ENCODE measurements at regions not wholly inside any gene's neighbourhood (a gene's known extent, or its start where the extent isn't known, plus 50 kb on each side); places are given as distances from the start of the nearest gene placed in this dataset.
"Not testable (repeated sequence)": the region's sequence is repeated elsewhere in the genome, so short reads cannot be mapped to it uniquely, and the experiment has no call there.

GRCh38 chrX:45806410-45807121 is 605.9 kb upstream of the DIPK2B start:
- H3K27ac Mint-ChIP-seq = peak overlapping the region; percentile 97
- no peaks in the 10 kb centered on the region for H3K27me3 Mint-ChIP-seq
- H3K36me3 Mint-ChIP-seq = peaks cover 17% of the 10 kb centered on the region
- H3K4me3 Mint-ChIP-seq = peak overlapping the region; percentile 70
- CTCF ChIA-PET = interaction anchor here (0.8 to 2.3 kb wide), 5 partner anchors 12 to 42 kb away, joined by 3 to 13 read pairs (median 4); no protein-coding TSS in a partner anchor
- DNase-seq = peak; percentile 68
- no peaks in the 10 kb centered on the region for H3K9me3 Mint-ChIP-seq
- peaks cover 85% of the 10 kb centered on the region for H3K4me1 Mint-ChIP-seq

DNA sequence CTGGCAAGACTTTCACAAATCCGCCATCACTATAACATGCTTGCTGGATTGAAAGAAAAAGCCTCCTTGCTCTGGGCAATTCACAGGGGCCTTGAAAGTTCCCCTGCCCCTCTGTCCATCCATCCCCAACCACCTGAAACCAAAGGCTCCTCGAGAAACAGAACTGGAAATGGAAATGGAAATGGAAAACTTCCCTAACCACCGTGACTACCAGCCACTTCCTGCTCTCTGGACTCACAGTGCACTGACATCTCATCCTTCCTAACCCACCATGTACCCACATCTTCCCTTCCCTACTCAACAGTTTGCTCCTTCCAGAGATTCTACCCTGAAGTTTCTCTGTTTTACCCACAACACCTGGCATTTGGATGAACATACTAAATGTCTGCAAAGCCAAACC is 603.6 kb upstream of the DIPK2B start:
- peaks cover 10% of the 10 kb centered on the region for H3K36me3 Mint-ChIP-seq
- peaks cover 80% of the 10 kb centered on the region for H3K4me1 Mint-ChIP-seq
- no peak overlapping the region for H3K4me3 Mint-ChIP-seq
- CTCF ChIA-PET = no interaction called here
- no peak for DNase-seq
- H3K27ac Mint-ChIP-seq = peak overlapping the region; percentile 49
- H3K27me3 Mint-ChIP-seq = no peaks in the 10 kb centered on the region
- H3K9me3 Mint-ChIP-seq = no peaks in the 10 kb centered on the region

GRCh38 chrX:45803383-45803921 is 602.8 kb upstream of the DIPK2B start:
- Mint-ChIP-seq H3K27ac (peak overlapping the region; percentile 25), H3K4me1 (peaks cover 80% of the 10 kb centered on the region), H3K36me3 (peaks cover 8% of the 10 kb centered on the region), H3K4me3 (no peak overlapping the region), H3K9me3 (no peaks in the 10 kb centered on the region), H3K27me3 (no peaks in the 10 kb centered on the region)
- CTCF ChIA-PET = interaction anchor here (1.2 to 1.6 kb wide), 2 partner anchors 36 to 41 kb away, joined by 3 read pairs; no protein-coding TSS in a partner anchor
- DNase-seq = no peak

- no peaks in the 10 kb centered on the region for H3K9me3 Mint-ChIP-seq
- H3K36me3 Mint-ChIP-seq = peaks cover 10% of the 10 kb centered on the region
- CTCF ChIA-PET = interaction anchor here (0.7 to 1.6 kb wide), 9 partner anchors 10 to 607 kb away, joined by 3 to 15 read pairs (median 5); no protein-coding TSS in a partner anchor
- DNase-seq = no peak
- peak overlapping the region; percentile 68 for H3K27ac Mint-ChIP-seq
- no peak overlapping the region for H3K4me3 Mint-ChIP-seq
- H3K27me3 Mint-ChIP-seq = no peaks in the 10 kb centered on the region
- H3K4me1 Mint-ChIP-seq = peaks cover 79% of the 10 kb centered on the region
These were observed 600.9 kb upstream of the DIPK2B start for GRCh38 chrX:45801554-45801953.

DNA sequence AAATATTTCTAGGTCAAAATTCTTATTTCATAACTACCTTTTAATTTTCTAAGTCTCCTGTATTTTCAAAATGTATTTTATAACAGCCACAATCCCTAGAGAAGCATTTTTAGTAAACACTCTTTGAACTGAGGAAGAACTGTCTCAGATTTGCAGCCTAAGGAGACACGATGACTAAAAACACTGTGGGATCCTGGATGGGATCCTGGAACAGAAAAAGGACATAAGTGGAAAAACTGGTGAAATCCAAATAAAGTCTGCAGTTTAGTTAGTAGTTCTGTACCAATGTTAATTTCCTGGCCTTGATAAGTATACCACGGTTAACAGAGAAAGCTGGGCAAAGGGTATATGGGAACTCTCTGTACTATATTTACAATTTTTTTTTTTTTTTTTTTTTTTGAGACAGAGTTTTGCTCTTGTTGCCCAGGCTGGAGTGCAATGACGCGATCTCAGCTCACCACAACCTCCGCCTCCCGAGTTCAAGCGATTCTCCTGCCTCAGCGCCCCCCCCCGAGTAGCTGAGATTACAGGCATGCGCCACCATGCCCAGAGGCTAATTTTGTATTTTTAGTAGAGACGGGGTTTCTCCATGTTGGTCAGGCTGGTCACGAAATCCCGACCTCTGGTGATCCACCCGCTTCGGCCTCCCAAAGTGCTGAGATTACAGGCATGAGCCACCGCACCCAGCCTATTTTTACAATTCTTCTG is 600.2 kb upstream of the DIPK2B start:
- H3K9me3 Mint-ChIP-seq, H3K27me3 Mint-ChIP-seq, H3K4me3 Mint-ChIP-seq: not testable (repeated sequence)
- Mint-ChIP-seq H3K36me3 (peaks cover 10% of the 10 kb centered on the region), H3K27ac (peak overlapping the region; percentile 45), H3K4me1 (peaks cover 79% of the 10 kb centered on the region)
- peak; percentile 66 for DNase-seq
- CTCF ChIA-PET = interaction anchor here (1.0 to 1.6 kb wide), 4 partner anchors 11 to 575 kb away, joined by 5 to 15 read pairs (median 5); no protein-coding TSS in a partner anchor

DNA sequence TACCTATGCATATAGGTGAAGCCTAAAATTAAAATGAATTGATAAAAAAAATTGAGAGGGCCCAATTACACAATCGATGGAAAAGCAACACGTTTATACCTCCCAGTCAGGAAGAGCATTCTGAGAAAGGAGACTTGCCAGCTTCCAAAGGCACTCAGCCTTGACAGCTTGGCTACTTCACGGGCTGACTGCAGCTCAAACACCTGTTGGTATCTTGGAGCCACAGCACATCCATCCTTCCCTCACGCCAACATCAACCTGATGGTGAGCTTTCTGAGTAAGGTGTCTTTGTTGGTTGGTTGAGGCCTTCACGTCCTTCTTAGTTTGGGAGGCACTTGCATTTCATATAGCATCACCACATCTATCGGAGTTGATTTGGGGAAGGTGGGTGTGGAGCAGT is 598.9 kb upstream of the DIPK2B start:
- Mint-ChIP-seq H3K9me3 (no peaks in the 10 kb centered on the region), H3K36me3 (peaks cover 12% of the 10 kb centered on the region), H3K4me1 (peaks cover 77% of the 10 kb centered on the region), H3K4me3 (peak overlapping the region; percentile 8), H3K27ac (peak overlapping the region; percentile 37), H3K27me3 (no peaks in the 10 kb centered on the region)
- DNase-seq = no peak
- CTCF ChIA-PET = no interaction called here

DNA sequence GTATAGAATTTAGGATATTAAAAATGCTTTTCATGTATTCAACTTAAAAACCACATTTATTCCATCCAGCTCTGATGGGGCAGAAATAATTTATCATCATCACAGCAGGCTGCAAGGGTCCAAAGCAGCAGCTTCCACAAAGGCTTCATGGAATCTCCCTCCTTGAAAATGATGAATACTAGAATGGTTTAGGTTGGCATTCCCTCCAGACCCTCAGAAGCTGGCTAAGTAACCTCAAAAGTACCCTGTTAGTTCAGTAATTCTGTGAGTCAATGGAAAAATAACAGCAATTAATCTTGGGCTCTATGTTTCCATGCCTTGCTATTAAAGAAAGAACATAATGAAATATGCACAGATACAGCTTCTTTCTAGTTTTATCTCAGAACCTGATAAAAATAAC is 594.9 kb upstream of the DIPK2B start:
- H3K9me3 Mint-ChIP-seq = no peaks in the 10 kb centered on the region
- CTCF ChIA-PET = no interaction called here
- peaks cover 23% of the 10 kb centered on the region for H3K36me3 Mint-ChIP-seq
- peaks cover 67% of the 10 kb centered on the region for H3K4me1 Mint-ChIP-seq
- no peak overlapping the region for H3K27ac Mint-ChIP-seq
- no peaks in the 10 kb centered on the region for H3K27me3 Mint-ChIP-seq
- no peak for DNase-seq
- no peak overlapping the region for H3K4me3 Mint-ChIP-seq

GRCh38 chrX:45794995-45795337 is 594.3 kb upstream of the DIPK2B start:
- H3K27ac Mint-ChIP-seq = no peak overlapping the region
- H3K4me1 Mint-ChIP-seq = peaks cover 65% of the 10 kb centered on the region
- H3K36me3 Mint-ChIP-seq = peaks cover 24% of the 10 kb centered on the region
- H3K4me3 Mint-ChIP-seq = no peak overlapping the region
- no peak for DNase-seq
- CTCF ChIA-PET = interaction anchor here (1.3 kb wide), 1 partner anchor 11 kb away, joined by 4 read pairs; no protein-coding TSS in a partner anchor
- no peaks in the 10 kb centered on the region for H3K27me3 Mint-ChIP-seq
- H3K9me3 Mint-ChIP-seq = no peaks in the 10 kb centered on the region

GRCh38 chrX:45794323-45794994 is 593.8 kb upstream of the DIPK2B start:
- H3K9me3 Mint-ChIP-seq = no peaks in the 10 kb centered on the region
- H3K36me3 Mint-ChIP-seq = peaks cover 24% of the 10 kb centered on the region
- H3K4me1 Mint-ChIP-seq = peaks cover 61% of the 10 kb centered on the region
- no peaks in the 10 kb centered on the region for H3K27me3 Mint-ChIP-seq
- no peak overlapping the region for H3K4me3 Mint-ChIP-seq
- no peak overlapping the region for H3K27ac Mint-ChIP-seq
- no peak for DNase-seq
- CTCF ChIA-PET = interaction anchor here (1.3 kb wide), 1 partner anchor 12 kb away, joined by 4 read pairs; no protein-coding TSS in a partner anchor

- Mint-ChIP-seq H3K27me3 (no peaks in the 10 kb centered on the region), H3K27ac (no peak overlapping the region), H3K9me3 (no peaks in the 10 kb centered on the region), H3K36me3 (peaks cover 29% of the 10 kb centered on the region), H3K4me3 (no peak overlapping the region), H3K4me1 (peaks cover 53% of the 10 kb centered on the region)
- DNase-seq = no peak
- CTCF ChIA-PET = interaction anchor here (0.7 to 1.0 kb wide), 2 partner anchors 13 to 60 kb away, joined by 3 to 5 read pairs; no protein-coding TSS in a partner anchor
These were observed 588.3 kb upstream of the DIPK2B start for GRCh38 chrX:45788941-45789348.

DNA sequence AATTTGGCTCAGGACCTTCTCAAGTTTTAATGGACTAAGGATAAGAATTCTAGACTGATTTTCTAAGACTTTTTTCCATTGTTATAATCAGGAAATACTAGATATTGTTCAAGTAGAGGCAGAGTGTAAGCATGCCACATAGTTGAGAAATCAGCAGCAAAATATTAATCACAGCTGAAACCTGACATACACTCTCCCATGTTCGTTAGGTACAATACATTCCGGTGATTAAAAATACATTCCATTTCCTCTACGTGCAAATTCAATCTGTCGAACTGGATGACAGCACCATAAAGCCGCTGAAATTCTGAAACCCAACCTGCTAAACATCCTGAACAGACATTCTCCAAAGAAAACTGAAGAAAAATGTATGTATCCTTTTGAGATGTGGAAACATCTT is 587.6 kb upstream of the DIPK2B start:
- no peak for DNase-seq
- CTCF ChIA-PET = interaction anchor here (0.6 to 1.0 kb wide), 2 partner anchors 14 to 1900 kb away, joined by 3 to 5 read pairs; no protein-coding TSS in a partner anchor
- Mint-ChIP-seq H3K4me1 (peaks cover 47% of the 10 kb centered on the region), H3K27ac (no peak overlapping the region), H3K4me3 (no peak overlapping the region), H3K9me3 (no peaks in the 10 kb centered on the region), H3K36me3 (peaks cover 29% of the 10 kb centered on the region), H3K27me3 (no peaks in the 10 kb centered on the region)

DNA sequence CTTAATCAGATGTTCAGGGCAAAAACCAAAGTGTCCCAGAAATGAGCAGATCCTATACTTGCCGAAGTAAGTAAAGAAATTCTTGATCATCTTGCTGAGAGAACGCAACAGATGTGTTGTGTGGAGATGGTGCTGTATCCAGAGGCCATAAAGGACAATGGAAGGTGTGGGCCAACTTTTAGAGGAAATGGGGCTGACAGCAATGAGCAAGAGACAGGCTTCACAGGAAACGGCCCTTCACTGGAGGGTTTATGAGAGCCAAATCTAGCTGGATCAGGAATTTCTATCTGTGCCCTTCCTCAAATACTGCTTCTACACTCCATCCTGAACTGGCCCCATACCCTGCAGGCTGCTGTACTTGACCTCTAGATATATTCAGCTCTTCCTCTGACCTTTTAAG is 583.9 kb upstream of the DIPK2B start:
- Mint-ChIP-seq H3K27ac (no peak overlapping the region), H3K9me3 (no peaks in the 10 kb centered on the region), H3K4me1 (peaks cover 52% of the 10 kb centered on the region), H3K27me3 (no peaks in the 10 kb centered on the region), H3K36me3 (peaks cover 21% of the 10 kb centered on the region), H3K4me3 (no peak overlapping the region)
- CTCF ChIA-PET = no interaction called here
- no peak for DNase-seq

- Mint-ChIP-seq H3K4me3 (no peak overlapping the region), H3K27ac (no peak overlapping the region), H3K36me3 (peaks cover 20% of the 10 kb centered on the region), H3K4me1 (peaks cover 48% of the 10 kb centered on the region), H3K27me3 (no peaks in the 10 kb centered on the region), H3K9me3 (no peaks in the 10 kb centered on the region)
- DNase-seq = no peak
- CTCF ChIA-PET = no interaction called here
These were observed 582.3 kb upstream of the DIPK2B start for GRCh38 chrX:45783002-45783401.

All from activated naive CD4-positive, alpha-beta T cell treated with anti-CD3 and anti-CD28 coated beads, Interleukin-2, amount 10 ng/mL, durations not matched to agents 7 days and 5 days (primary cell).